ENCODE measurements at regions not wholly inside any gene's neighbourhood (a gene's known extent, or its start where the extent isn't known, plus 50 kb on each side); places are given as distances from the start of the nearest gene placed in this dataset.

DNA sequence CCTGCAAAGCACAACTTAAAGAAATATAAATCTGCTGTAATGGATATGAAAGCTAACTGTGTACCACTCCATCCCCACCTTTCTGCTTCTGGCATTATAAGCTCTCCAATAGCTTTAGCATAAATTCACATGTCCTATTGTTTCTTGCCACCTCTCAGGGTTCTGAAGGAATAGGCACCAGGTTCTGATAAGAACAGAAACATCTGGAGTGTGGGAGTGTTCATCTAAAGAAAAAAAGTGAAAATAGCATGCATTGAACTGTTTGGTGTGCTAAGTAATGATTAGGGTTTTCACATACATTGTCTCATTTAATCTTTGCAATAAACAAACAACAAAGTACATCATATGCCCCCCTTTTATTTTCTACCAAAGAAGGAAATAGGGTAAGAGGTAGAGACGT, 72.3 kb downstream of the FAM76B start:
- DNase-seq, result no peak

DNA sequence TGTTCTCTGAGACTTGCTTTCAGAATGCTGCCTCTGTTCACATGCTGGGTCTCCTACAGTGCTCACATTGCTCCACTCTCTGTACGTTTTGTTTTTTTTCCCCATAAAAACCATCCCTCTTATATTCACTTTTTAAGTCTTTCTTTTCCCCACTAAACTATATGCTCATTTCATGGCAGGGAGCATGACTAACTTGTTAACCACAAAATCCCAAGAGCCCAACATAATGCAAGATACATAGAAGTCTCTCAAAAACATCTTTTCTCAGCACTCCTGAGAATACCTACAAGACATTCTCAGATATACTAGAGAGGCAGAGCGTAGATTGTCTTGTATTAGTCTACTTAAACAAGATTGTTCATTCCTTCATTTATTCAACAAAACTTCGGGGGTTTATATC, 73.3 kb downstream of the FAM76B start:
- DNase-seq, result no peak

DNA sequence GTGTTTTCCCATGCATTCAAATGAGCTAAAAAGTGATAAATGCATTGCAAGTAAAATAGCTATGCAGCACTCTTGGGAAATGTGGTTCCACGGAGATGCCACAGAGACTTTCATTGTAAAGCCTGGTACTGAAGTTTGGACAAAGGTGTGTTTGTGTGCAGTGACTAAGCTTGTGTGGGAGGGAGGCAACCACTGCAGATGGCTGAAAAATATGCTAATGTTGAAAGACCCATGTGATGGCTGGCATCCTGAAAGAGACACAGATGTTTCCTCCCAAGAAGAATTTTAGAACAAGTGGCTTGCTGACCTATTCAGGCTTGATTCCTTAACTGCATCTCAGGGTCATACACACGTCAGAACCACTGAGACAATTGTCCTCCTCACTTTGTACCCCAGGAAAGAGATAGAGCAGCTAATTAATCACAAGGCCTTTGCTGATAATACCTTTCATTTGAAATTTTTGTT, 73.8 kb downstream of the FAM76B start:
- DNase-seq, result no peak

DNA sequence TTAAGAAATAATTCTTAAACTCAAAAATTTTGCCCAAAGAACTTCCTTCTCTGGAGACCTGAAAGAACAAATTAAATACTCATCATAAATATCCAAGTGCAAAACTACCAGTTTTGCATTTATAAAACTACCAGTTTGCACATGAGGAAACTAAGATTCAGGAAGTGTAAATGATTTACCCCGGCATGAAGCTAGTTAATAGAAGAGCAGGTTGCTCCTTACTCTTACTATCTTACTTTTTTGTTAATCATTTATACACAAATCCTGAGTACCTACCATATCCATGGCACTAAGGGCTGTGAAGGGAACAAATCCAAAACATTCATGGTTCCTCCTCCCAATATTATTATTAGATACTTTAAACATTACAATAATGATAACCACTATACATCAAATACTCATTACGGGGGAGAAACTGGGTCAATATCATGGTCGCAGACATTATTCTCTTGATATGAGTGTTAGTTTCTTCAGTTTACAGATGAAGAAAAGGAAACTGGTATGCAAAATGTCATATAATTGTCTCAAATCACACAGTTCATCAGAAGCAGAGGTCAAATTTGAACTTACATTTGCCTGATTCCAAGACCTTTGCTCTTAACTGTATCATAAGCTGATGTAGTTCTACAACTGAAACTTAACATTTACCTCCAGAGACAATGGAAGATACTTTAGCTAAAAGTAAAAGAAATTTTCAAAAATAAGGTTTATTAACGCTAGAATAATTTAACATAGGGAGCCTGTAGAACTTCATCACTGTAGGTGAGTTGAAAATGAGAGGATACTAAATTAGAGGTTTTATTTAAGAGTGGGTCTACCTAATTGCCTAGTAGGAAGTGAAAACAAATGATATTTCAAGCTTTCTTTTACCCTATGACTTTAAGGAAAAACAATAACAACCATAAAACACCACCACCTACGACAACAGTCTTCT, 74.5 kb downstream of the FAM76B start:
- no peak for DNase-seq

DNA sequence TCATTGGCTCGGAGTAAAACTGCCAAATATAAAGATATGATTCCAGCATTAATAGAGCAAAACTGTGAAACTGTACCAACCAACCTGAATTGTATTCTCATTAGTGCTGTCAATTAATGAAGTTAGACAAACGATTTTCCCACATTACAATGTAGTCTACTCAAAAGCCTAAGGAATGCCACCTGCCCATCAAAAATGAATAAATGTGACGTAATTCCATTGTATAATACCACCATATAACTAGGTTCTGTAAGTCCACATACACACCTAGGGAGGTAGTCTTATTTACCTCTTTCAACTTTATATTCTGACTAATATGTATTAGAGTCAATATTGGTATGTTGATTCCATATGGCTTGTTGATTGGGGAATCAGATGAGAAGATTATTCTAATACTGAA, 76.2 kb downstream of the FAM76B start:
- DNase-seq, result no peak

DNA sequence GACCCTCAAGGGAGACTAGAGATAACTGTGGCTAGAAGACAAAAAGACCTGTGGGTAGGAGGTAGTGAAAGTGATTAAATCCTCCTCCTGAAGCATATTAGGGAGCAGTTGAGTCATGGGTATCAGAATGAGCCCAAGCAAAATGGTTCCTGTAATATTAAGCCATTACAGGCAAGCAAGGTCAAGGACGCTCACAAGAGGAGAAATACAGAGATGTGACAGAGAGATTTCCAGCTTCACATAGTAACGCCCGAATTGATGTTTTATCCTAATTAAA, 77.7 kb downstream of the FAM76B start:
- DNase-seq, result no peak

DNA sequence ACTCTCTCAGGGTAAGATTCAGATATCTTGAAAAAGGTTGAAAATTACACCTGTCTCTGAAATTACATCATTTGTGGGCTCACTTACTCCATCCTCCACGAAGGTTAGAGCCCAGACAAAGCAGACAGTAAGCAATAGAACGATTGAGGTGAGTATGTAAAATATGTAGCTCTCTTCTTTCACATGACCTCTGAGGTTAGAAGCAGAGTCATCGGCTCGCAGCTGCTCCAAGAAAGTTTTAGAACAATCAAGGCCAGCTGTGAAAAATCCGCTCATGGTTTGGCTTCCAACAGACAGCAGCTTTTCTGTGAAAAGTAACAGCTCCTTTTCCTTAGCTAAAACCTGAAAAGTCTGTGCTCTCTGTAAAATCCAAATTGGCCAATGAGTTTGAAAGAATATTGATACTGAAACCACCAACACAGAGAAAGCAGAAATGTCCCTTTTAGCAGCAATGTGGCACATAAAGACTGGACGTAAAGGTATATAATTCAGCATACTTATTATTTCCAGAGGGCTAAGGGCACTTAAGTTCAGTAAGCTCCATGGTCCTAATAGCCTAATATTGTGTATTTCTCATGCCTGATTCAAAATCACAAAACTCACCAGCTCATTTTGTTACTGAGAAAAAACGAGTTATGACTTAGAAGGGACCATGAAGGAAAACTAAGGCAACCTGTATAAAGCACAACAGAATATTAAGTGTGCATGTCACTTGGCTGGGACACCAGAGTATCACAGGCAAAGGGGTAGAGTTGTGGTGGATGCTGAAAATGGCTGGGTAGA, 78.2 kb downstream of the FAM76B start:
- no peak for DNase-seq

DNA sequence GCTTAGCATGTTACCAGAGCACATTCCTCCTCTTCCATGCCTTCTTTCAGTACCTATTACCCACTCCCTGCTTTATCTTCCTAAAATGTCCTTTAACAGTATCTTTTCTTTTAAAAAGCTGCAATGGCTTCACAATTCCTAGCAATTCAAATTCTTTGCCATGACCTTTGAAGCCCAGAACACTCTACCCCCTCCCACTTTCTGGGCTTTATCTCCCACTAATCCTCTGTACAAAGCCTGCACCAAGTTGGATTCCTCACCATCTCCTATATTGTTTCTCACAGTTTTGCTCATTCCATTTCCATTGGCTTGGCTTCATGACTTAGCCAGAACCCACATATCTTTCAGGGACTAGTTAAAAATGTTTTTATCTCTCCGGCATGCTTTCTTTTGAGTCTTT, 80.9 kb downstream of the FAM76B start:
- DNase-seq, result no peak

DNA sequence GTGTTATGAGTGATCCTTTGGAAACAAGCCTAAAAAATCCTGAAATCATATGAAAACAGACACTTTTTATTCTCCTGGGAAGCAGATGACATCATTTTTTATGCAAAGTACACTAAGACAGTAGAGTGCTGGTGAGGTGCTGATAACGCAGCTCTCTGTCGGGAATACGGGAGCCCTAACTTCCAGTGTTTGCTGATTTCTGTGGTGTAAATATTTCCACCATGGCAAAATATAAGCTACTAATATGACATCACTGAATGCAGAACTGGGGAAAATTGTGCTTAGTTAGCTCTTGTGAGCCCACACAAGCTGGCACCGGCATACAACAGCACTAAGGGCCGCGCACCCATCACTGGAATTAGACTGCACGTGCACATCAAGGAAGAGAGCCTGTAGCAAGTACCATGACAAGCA, 82.6 kb downstream of the FAM76B start:
- no peak for DNase-seq

DNA sequence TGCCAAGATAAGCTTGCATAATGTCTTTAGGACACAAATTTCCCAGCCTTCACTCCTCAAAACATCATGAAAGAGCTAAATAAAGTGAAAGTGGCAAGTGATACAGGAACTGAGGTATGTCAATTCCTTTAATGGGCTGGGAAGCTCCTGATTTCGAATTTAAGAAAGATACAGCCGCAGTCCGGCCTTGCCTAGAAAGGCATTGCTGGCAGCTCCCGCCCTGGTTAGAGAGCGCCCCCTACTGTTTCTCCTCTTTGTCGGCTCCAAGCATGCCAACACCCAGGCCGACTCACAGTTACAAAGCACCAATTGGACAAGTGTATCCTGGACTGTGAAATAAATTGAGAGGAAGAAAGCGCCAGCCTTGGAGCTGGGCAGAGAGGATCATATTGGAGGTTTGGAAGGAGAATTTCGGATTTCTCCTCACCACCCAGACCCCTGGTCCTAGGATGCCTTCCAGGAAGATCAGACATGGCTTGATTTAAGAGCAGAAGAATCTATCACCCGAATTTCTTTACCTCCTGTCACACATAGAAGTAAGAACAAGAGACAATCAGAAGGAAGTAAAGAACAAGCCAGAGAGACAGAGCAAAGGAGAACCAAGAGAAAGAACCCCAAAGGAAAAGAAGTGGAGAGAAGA, 84.0 kb downstream of the FAM76B start:
- DNase-seq, result peak; percentile 86 to 94 (median 94)

DNA sequence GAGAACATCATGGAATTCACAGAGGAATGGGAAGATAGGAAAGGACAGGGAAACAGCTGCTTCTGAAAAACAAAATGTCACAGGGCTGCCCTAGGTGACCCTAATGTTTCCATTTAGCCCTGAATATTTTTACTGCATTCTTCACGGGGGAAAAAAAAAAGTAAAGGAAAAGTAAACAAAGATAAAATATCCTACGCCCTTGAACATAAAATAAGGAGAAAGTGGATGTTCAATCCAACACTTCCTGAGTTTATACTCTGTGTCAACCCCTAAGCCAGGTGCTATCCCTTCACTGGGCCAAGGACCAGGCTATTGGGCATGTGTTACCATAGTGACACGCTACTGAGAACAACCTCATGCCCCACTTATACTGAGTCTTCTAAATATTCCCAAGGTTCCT, 84.7 kb downstream of the FAM76B start:
- no peak for DNase-seq

DNA sequence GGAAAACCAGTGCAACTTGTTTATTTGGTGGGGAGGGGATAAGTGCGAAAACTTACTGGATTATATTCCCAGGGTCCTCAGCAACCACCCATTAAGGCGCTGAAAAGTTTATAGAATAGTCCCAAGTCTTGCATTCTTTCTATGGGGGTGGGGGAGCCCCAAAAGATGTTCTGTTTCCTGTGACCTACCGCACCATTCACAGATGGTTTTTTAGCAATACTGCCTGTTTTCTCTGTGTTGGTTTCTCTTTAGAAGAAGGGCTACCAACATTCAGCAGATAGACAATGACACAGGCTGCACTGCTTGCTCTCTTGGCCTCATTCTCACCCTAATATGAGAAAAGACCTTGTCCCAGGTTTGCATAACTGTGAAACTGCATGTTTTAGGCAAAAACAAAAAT, 86.5 kb downstream of the FAM76B start:
- no peak for DNase-seq

DNA sequence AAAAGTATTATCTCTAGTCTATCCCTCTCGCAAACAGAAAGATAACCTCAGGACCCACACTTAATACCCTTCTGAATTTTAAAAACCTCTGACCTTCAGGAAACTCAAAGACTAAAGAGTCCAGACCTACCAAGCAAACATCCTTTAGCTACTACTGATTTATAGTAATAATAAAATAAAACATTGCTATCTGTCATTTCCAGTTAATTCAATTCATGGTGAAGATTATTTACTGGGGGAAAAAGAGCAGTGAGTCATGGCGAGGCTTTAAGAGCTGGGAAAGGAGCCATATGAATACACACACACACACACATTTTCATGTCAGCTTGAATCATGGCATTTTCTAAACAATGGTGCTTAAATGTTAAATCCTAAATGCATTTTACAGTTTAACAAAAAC, 87.1 kb downstream of the FAM76B start:
- DNase-seq, result peak; percentile 18 to 63 (median 33)

DNA sequence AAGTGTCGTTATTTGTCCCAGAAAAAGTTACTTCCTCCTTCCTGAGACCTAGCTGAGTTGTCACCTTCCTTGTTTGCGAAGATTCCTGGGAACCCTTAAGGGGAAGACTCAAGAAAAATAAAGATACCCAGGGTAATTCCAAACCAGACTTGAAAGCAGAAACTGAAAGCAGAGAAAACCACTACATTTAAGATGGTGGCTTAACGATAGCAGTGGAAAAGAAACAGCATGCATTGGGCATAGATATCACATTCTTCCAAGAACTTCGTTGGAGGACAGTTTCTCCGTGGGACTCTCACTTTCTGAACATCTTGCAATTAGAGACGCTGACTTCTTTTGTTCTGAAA, 89.1 kb downstream of the FAM76B start:
- peak; percentile 64 to 87 (median 70) for DNase-seq

DNA sequence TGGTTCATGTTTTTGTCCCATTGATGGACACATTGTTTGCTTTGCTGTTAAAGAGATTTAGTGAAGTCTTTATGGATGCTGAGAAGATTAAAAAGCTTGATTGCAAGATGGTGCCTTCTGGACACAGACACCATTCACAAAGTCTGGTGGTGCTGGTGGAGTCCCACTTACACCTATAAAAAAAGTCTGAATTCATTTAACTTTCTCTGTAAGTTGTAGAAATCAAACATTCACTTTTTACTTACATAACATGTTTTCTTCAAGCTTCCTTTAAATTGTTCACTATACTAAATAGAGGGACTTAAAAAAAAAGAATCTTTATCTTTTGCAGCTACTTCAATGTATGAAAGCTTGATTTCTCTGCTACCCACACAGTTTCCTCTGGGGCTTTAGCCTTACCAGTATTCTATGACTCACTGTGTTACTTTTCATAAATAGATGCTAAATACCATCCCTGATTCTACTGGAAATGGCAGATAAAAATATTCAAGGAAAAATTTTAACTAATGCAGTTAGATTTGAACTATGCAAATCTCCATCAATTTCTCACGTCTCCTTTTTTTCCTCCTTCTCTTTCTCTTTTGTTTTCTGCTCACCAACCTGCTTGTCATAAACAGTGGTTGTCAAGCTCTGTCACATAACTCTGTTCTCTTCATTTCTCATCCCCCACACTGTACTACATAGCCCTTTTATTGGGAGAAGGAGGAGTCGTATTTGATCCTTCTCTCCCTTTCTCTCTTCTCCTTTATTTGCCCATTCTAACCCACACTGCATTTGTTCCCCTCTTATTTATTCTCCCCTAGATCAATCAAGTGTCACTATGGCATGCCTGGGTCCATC, 89.7 kb downstream of the FAM76B start:
- DNase-seq, result peak; percentile 52 to 79 (median 53)

DNA sequence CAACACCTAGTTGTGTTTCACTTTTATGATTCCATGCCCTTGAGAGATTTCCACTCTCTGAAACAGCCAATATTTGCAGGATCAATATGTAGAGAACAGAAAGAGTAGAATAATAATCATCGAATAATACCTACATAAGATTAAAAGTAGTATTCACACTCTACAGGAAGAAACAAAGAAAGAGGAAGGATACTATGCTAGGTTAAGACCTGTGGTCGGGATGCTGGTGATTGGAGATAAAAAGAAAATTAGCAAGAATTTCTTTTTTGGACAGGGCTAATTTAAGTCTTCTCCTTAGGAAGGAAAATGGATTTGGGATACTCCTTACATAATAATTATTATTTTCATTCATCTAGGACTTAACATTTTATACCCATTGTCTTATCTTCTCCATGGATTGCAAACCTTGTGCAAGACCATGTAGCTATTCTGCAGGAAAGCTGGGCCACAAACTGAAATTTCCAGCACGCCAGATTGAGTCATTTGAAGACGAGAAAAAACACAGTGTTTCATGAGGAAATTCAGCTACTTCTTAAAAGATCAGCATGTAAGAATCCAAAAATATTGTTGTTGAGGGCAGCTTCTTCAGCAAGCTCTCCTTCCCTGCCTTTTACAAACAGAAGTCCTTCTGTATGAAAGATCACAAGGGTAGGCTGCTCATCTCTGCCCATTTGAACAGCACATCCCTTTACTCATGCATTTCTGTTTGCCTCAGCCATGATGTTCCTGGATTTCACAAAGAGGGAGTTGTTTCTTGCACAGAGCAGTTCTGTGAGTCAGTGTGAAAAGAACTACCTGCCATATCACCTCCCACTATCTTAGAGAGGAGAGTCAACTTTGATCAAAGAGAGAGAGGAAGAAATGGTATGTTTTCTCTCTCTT, 90.7 kb downstream of the FAM76B start:
- DNase-seq, result peak; percentile 79 to 91 (median 84)

DNA sequence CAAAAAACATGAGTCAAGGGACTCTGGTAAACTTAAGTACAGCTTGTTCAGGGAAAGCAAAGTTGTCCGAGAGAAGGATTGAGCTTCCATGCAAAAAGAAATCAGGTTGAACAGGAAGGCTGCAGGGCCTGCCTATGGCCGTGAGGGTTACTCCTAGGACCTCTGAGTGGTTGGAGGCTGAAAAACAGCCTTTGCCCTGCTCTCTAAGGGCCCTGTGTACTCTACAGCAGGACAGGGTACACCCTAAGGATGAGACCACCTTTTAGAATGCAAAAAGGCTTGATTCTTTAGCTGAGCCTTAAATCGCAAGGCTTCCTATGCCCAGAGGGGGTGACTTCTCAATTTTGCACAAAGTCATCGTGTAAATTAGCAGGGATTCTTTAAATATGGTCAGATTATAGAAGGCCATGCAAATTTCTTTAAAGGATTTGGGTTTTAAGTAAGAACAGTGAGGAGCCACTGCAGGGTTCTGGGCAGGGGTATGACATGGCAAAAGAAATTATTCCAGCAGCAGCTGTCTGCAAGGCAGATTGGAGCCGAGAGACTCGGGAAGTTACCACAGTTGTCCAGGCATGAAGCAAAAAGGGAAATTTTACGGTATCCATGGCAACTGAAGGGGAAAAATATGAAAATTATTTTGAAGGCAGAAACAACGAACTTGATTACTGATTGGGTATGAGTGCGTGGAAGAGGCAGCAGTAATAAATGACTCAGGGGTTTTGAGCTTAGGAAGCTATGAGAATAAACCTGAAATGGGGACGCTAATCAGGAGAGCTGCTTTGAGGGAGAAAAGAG, 91.8 kb downstream of the FAM76B start:
- peak; percentile 90 to 99 (median 97) for DNase-seq

DNA sequence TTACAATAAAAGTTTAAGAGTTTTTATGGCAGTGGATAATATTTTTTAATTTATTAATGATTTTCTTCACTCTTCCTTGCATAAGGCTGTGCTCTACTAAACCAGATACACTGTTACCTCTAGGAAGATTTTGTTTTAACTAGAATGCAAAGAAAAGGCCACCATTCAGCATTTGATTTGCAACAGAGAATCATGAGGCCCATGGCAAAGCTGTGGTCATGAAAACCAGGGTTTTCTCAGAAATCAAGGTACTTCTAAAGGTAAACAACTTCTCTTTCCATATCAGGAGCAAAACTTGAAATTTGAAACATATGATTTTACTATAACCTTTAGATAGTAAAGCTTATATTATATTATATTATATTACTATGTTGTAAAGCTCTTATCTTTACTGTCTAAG, 94.4 kb downstream of the FAM76B start:
- DNase-seq, result no peak

DNA sequence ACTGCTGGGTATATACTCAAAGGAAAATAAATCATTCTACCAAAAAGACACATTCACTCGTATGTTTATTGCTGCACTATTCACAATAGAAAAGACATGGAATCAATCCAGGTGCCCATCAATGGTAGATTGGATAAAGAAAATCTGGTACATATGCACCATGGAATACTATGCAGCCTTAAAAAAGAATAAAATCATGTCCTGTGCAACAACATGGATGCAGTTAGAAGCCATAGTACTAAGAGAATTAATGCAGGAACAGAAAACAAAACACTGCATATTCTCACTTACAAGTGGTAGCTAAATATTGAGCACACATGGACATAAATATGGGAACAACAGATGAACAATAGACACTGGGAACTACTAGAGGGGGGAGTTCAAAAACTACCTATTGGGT, 96.3 kb downstream of the FAM76B start:
- DNase-seq, result no peak

DNA sequence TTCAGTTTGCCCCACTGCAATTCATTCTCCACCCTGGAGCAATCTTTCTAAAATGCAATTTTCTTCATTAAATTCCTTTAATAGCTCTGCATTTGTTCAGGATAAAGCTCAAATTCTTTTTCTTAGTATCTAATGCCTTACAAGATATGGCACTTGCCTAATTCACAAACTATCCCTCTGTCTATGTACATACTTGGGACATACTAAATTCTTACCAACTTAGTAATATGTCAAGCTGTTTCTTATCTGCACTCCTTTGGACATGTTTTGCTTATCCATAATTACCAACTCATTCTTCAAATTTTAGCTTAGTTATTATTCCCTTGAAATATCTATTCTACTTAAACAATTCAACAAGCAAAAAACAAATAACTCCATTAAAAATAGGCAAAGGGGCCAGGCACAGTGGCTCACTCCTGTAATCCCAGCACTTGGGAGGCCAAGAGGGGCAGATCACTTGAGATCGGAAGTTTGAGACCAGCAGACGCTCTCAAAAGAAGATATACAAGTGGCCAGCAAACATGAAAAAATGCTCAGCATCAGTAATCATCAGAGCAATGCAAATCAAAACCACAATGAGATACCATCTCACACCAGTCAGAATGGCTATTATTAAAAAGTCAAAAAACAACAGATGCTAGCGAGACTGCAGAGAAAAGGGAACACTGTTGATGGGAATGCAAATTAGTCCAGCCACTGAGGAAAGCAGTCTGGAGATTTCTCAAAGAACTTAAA, 96.9 kb downstream of the FAM76B start:
- DNase-seq, result no peak
